ENCODE measurements at regions not wholly inside any gene's neighbourhood (a gene's known extent, or its start where the extent isn't known, plus 50 kb on each side); places are given as distances from the start of the nearest gene placed in this dataset.

DNA sequence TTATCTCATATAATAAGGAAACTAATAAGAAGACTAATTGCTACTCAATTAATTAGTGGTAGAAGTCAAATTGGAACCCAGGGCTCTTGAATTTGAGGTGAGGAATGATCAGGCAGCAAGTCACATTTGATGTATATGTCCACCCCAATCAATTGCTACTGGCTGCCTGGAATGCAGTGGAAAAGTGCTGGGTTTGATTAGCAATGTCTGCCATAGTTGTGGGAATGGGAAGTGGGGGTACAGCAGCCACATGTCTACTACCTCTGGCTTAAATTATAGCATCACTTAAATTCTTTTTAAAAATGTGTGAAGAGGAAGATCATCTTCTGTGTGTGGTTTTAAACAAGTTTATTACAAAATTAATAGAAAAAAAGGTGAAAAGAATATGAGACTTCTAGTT lies 50.8 kb upstream of the NAV2 start:
- DNase-seq = no peak

DNA sequence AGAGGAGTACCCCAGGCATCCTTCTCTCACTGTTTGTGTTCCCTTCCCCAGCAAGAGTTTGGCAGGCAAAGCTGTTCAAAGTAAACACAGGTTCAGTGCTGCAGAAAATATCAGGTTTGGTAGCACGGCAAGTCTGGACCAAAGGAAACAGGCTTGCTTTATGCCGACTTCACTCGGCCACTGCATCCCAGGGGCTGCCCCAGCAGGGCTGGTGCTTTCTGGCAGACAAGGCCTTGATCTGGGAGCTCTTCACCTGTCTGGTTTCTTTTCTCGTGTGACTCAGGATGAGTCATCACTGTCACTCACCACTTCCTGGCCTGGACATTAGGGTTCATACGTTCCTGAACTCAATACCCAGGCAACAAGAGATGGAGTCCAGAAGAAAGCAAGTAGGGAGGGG lies 52.6 kb upstream of the NAV2 start:
- DNase-seq = no peak

- DNase-seq = no peak
Measured at GRCh38 chr11:19659529-19659928, 53.1 kb upstream of the NAV2 start.

GRCh38 chr11:19658344-19658743 lies 54.3 kb upstream of the NAV2 start:
- no peak for DNase-seq

- DNase-seq = no peak
Measured at GRCh38 chr11:19656140-19656541, 56.5 kb upstream of the NAV2 start.

GRCh38 chr11:19652623-19653375 lies 59.8 kb upstream of the NAV2 start:
- DNase-seq = peak; percentile 77

- no peak for DNase-seq
Measured at GRCh38 chr11:19651653-19652052, 61.0 kb upstream of the NAV2 start.

GRCh38 chr11:19651028-19651427 lies 61.6 kb upstream of the NAV2 start:
- peak; percentile 99 for DNase-seq

DNA sequence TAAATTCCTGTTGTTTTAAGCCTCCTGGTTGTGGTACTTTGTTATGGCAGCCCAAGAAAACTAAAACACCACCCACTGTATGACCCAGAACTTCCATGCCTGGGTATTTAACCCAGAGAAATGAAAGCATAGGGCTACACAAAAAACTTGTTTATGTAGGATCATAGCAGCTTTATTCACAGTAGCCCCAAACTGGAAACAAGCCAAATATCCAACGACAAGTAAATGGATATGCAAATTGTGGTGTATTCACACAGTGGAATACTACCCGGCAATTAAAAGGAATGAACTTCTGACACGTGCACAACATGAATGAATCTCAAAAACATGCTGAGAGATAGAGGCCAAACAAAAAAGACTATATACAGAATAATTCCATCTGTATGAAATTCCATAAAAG lies 62.2 kb upstream of the NAV2 start:
- peak; percentile 60 for DNase-seq

DNA sequence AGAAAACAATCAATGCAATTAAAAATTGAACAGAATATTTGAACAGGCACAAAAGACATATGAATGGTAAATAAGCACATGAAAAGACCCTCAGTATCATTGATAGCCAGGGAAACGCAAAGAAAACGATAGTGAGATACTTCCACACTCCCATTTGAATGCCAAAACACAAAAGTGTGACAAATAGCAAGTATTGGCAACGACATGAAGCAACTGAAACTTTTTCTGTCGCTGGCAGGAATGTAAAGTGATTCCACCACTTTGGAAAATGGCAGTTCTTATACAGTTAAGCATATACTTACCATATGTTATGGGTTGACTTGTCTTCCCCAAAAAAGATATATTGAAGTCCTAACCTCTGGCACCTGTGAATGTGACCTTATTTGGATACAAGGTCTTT lies 62.9 kb upstream of the NAV2 start:
- DNase-seq = no peak

DNA sequence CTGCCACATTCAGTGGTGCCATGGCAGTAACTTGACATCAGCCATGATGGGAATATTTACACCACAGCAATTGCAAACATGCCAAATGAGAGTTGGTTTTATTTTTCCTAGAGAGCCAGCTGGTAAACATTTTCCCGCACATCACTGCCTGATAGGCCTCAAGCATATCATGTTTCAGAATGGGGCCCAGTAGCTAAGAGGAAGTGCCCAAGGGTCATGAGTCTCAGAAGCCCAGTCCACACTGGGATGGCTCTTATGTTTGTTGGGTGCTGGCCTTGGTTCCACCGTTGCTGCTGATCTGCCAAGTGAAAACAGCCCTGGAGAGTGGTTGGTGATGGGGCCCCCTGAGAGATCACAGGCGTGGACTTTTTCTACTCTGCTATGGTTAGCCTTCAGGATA lies 64.3 kb upstream of the NAV2 start:
- no peak for DNase-seq

- DNase-seq = no peak
Measured at GRCh38 chr11:19647816-19648215, 64.8 kb upstream of the NAV2 start.

DNA sequence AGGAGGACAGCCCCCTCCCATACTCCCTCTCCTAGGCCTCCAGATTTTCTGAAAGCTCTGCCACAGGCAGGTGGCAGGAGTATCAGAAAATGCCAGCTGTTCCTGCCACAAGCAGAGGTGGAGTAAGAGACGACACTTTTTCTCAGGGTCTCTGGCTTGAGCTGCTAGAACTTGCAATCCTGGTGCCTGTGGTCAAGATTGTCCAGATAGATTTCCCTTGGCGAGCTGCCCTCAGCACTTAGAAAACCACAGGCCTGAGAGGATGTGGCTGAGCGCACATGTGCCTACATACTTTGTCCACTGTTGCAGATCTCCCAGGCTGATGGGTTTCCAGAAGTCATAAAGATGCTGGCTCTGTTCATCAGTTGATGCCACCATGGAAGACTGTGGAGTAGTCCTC lies 65.7 kb upstream of the NAV2 start:
- DNase-seq = peak; percentile 22

DNA sequence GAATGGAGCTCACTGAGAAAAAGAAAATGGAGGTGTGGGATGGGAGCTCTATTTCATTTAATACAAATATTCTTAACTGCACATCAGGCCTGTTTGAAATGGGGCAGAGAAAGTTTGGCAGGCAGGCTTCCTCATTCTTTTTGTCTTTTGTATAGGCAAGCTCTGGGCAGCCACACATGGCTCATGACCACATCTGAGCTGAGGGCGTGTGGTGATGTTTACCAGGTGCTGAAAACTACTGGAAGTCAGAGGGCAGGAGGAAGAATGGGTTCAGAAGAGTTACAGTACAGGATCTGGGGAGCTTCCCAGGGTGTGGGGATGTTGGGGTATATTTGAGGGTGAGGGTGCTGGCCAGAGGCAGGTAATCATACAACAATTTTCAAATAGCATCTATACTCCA lies 66.3 kb upstream of the NAV2 start:
- no peak for DNase-seq

GRCh38 chr11:19644316-19644715 lies 68.3 kb upstream of the NAV2 start:
- no peak for DNase-seq

GRCh38 chr11:19642185-19643158 lies 70.2 kb upstream of the NAV2 start:
- no peak for DNase-seq

DNA sequence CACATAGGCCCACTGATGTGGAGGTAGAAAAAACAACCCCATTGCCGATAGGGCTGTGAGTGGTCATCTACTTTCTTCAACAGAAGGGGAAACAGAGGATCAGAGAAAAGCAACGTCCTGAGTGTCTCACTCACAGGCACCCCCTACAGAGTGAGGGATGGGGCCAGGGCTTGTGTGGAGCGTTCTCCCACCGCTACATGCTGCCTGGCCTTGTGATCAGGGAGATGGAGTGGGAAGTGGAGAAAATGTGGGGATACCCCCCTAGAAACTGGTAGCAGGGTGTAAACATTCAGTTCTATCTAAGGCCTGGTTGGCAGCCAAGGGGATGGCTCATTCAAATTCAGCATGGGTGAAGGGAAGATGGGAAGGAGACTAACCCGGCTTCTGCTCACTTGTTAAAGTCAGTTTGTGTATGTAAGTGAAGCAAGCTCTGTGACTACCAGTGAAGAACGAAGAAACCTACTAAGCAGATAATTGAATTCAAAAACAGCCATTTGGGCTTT lies 73.0 kb upstream of the NAV2 start:
- DNase-seq = no peak

- DNase-seq = no peak
Measured at GRCh38 chr11:19635332-19635731, 77.3 kb upstream of the NAV2 start.

DNA sequence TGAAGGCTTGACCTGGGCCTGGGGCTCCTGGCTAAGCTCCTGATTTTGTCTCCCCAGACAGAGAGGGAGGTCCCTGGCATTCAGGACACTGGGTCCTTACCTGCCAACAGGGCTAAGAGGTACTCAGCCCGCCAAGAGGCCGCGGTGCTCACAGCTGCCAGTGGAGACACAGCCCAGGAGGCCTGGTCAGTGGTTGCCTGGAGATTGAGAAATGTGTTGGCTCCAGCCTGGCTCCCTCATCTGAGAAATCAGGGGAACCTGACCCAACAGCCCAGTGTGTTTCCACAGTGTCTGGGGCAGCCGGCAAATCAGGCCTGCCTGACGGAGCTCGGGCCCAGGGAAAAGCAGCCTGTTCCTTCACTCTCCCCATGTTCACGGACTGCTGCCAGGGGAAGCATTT lies 79.4 kb upstream of the NAV2 start:
- peak; percentile 84 for DNase-seq

- DNase-seq = peak; percentile 38
Measured at GRCh38 chr11:19632499-19632834, 80.2 kb upstream of the NAV2 start.

- no peak for DNase-seq
Measured at GRCh38 chr11:19631712-19632498, 80.7 kb upstream of the NAV2 start.

GRCh38 chr11:19628018-19628417 lies 84.6 kb upstream of the NAV2 start:
- DNase-seq = no peak

DNA sequence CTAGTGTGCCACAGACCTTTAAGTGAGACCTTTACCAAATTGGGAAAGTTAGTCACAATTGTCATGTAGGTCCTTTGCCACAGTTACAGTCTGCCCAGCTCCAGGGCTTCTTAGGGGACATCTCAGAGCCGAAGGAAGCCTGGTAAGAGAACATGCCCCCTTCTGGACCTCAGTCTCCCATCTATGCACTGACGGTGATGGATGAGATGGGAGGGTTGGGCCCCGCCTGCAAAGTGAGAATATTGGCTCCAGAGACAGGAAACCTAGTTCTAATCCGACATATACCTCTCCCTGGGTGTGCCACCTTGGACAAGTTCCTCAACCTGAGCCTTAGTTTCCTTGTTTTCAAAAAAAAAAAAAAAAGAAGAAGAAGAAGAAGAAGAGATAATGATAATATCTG lies 85.1 kb upstream of the NAV2 start:
- no peak for DNase-seq
